ENCODE measurements at regions not wholly inside any gene's neighbourhood (a gene's known extent, or its start where the extent isn't known, plus 50 kb on each side); places are given as distances from the start of the nearest gene placed in this dataset.

- TF ChIP-seq CTCF (IDR thresholded peaks at IDR 0.05) (no peak), POLR2A (IDR thresholded peaks at IDR 0.05) (no peak)
Observed at GRCh38 chr18:77811503-77811902, 561.9 kb downstream of the GALR1 start.
